IMR-90 (cell line): ENCODE measurements at regions not wholly inside any gene's neighbourhood (a gene's known extent, or its start where the extent isn't known, plus 50 kb on each side); places are given as distances from the start of the nearest gene placed in this dataset.

Experiments used
- ATAC-seq: fragments of 200-7000 bp; cut with Tn5 transposase; 2 replicates; pipeline ENCODE4 v1.9.1; 2020; ENCODE audit warnings: low read depth, mild to moderate bottlenecking, moderate library complexity
- BruUV-seq: library from RNA; stranded (reverse); fragments of 400-500 nt; replicated peaks from 2 replicates; lab custom pipeline; 2021; lab: Mats Ljungman, UMichigan
- CTCF ChIA-PET: fragments of 300-600 bp; formaldehyde crosslinking; extraction: SDS; loops from one replicate; lab custom pipeline; 2021; ENCODE audit warnings: antibody characterized with exemption; lab: Yijun Ruan, JAX
- POLR2A ChIA-PET: fragments of 300-600 bp; sonication (Branson Sonifier 250); formaldehyde crosslinking; loops from one replicate; lab custom pipeline; 2022; ENCODE audit warnings: antibody characterized with exemption; ENCODE audit not compliant: unreplicated experiment; lab: Charles Lee
- DNase-seq: peaks from one replicate; pipeline ENCODE4 v3.0.0; 2013
- H2AFZ ChIP-seq: replicated peaks from 2 replicates; pipeline ENCODE3; 2013; ENCODE audit warnings: low read length, mild to moderate bottlenecking; ENCODE audit not compliant: poor library complexity
- H2AK5ac ChIP-seq: 2 replicates; pipeline ENCODE4 v1.6.1; 2013; ENCODE audit warnings: low read depth, low read length, inconsistent platforms
- H2AK9ac ChIP-seq: replicated peaks from 2 replicates; pipeline ENCODE3; 2013; ENCODE audit warnings: mild to moderate bottlenecking, low read depth, low read length, moderate library complexity; ENCODE audit not compliant: poor library complexity
- H2BK120ac ChIP-seq: 2 replicates; pipeline ENCODE4 v1.6.1; 2013; ENCODE audit warnings: low read depth, low read length, inconsistent platforms
- H2BK15ac ChIP-seq: 3 replicates; pipeline ENCODE4 v1.6.1; 2013; ENCODE audit warnings: low read depth, low read length, inconsistent platforms
- H2BK20ac ChIP-seq: 2 replicates; pipeline ENCODE4 v1.6.1; 2013; ENCODE audit warnings: low read depth, mild to moderate bottlenecking, inconsistent platforms, low read length, moderate library complexity
- H2BK5ac ChIP-seq: 2 replicates; pipeline ENCODE4 v1.6.1; 2013; ENCODE audit warnings: mild to moderate bottlenecking, low read depth, low read length, inconsistent platforms; ENCODE audit not compliant: poor library complexity, severe bottlenecking
- H3K14ac ChIP-seq: replicated peaks from 2 replicates; pipeline ENCODE4 v1.6.1; 2013; ENCODE audit warnings: low read depth, low read length, inconsistent platforms
- H3K18ac ChIP-seq: 2 replicates; pipeline ENCODE4 v1.6.1; 2013; ENCODE audit warnings: low read depth, low read length, control low read depth
- H3K23ac ChIP-seq: 2 replicates; pipeline ENCODE4 v1.6.1; 2013; ENCODE audit warnings: low read depth, low read length, inconsistent platforms
- H3K27ac ChIP-seq: 2 replicates; pipeline ENCODE4 v1.5.1; 2013; ENCODE audit warnings: mild to moderate bottlenecking, control low read depth, low read length; ENCODE audit not compliant: insufficient read depth
- H3K27me3 ChIP-seq: 2 replicates; pipeline ENCODE4 v1.6.1; 2013; ENCODE audit warnings: low read length; ENCODE audit not compliant: control insufficient read depth, insufficient read depth
- H3K36me3 ChIP-seq: 2 replicates; pipeline ENCODE4 v1.6.1; 2013; ENCODE audit warnings: low read length, mixed read lengths; ENCODE audit not compliant: control insufficient read depth, insufficient read depth
- H3K4ac ChIP-seq: 2 replicates; pipeline ENCODE4 v1.6.1; 2013; ENCODE audit warnings: low read depth, low read length, inconsistent platforms
- H3K4me1 ChIP-seq: 2 replicates; pipeline ENCODE4 v1.6.1; 2013; ENCODE audit warnings: low read length, mixed read lengths; ENCODE audit not compliant: control insufficient read depth, insufficient read depth
- H3K4me2 ChIP-seq: 2 replicates; pipeline ENCODE4 v1.6.1; 2013; ENCODE audit warnings: low read depth, mild to moderate bottlenecking, control low read depth, low read length, moderate library complexity
- H3K4me3 ChIP-seq: 2 replicates; pipeline ENCODE4 v1.5.1; 2013; ENCODE audit warnings: low read depth, mild to moderate bottlenecking, control low read depth, low read length, moderate library complexity; ENCODE audit not compliant: insufficient read depth
- H3K56ac ChIP-seq: 2 replicates; pipeline ENCODE4 v1.6.1; 2013; ENCODE audit warnings: low read length, inconsistent platforms; ENCODE audit not compliant: insufficient read depth; ENCODE audit errors: extremely low read depth
- H3K79me1 ChIP-seq, 2 experiments: 2 replicates each; pipeline ENCODE4 v1.6.1; 2013; ENCODE audit warnings: low read length in 2 of 2, inconsistent platforms in 1 of 2, low read depth in 1 of 2
- H3K9ac ChIP-seq: 2 replicates; pipeline ENCODE4 v1.6.1; 2013; ENCODE audit warnings: low read depth, low read length, control low read depth
- H3K9me1 ChIP-seq: 2 replicates; pipeline ENCODE4 v1.6.1; 2013; ENCODE audit warnings: low read length, inconsistent platforms; ENCODE audit not compliant: insufficient read depth
- H3K9me3 ChIP-seq: 2 replicates; pipeline ENCODE4 v1.6.1; 2013; ENCODE audit warnings: low read length; ENCODE audit not compliant: control insufficient read depth, insufficient read depth
- H4K20me1 ChIP-seq: 2 replicates; pipeline ENCODE4 v1.6.1; 2013; ENCODE audit warnings: low read length, inconsistent platforms; ENCODE audit not compliant: insufficient read depth
- H4K5ac ChIP-seq: 2 replicates; pipeline ENCODE4 v1.6.1; 2013; ENCODE audit warnings: mild to moderate bottlenecking, low read depth, low read length, control low read depth
- H4K8ac ChIP-seq, 2 experiments: 2 replicates each; pipeline ENCODE4 v1.6.1; 2013; ENCODE audit warnings: low read depth in 2 of 2, low read length in 2 of 2, control low read depth in 1 of 2, inconsistent platforms in 1 of 2
- H4K91ac ChIP-seq: 2 replicates; pipeline ENCODE4 v1.6.1; 2013; ENCODE audit warnings: low read depth, low read length, inconsistent platforms; ENCODE audit not compliant: insufficient read depth
- BHLHE40 ChIP-seq: fragments of 150-350 bp; IDR thresholded peaks from 2 replicates; pipeline ENCODE4 v1.6.1; 2016; ENCODE audit warnings: mild to moderate bottlenecking, low read depth, low read length
- CEBPB ChIP-seq: IDR thresholded peaks from 2 replicates; pipeline ENCODE4 v1.6.1; 2012; ENCODE audit warnings: low read depth, low read length, improper control_type of control experiment
- ELK1 ChIP-seq: fragments of 150-350 bp; IDR thresholded peaks from 2 replicates; pipeline ENCODE4 v1.6.1; 2016; ENCODE audit warnings: low read depth, mild to moderate bottlenecking, low read length, moderate library complexity, borderline replicate concordance
- FOS ChIP-seq: fragments of 150-350 bp; IDR thresholded peaks from 2 replicates; pipeline ENCODE4 v1.6.1; 2016; ENCODE audit warnings: low read depth, low read length
- MAFK ChIP-seq: IDR thresholded peaks from 2 replicates; pipeline ENCODE4 v1.6.1; 2012; ENCODE audit warnings: low read depth, low read length, improper control_type of control experiment
- MAZ ChIP-seq: IDR thresholded peaks from 2 replicates; pipeline ENCODE4 v1.6.1; 2012; ENCODE audit warnings: low read depth, mild to moderate bottlenecking, low read length, improper control_type of control experiment, moderate library complexity, borderline replicate concordance
- MXI1 ChIP-seq: IDR thresholded peaks from 2 replicates; pipeline ENCODE4 v1.6.1; 2012; ENCODE audit warnings: low read depth, mild to moderate bottlenecking, low read length, moderate library complexity, borderline replicate concordance
- NFE2L2 ChIP-seq: fragments of 150-350 bp; IDR thresholded peaks from 2 replicates; pipeline ENCODE4 v1.6.1; 2016; ENCODE audit warnings: low read depth, mild to moderate bottlenecking, low read length
- POLR2A ChIP-seq: IDR thresholded peaks from 2 replicates; pipeline ENCODE4 v1.6.1; 2012; ENCODE audit warnings: mild to moderate bottlenecking, low read depth, low read length
- RAD21 ChIP-seq: IDR thresholded peaks from 2 replicates; pipeline ENCODE4 v1.6.1; 2012; ENCODE audit warnings: low read length, improper control_type of control experiment
- RCOR1 ChIP-seq: IDR thresholded peaks from 2 replicates; pipeline ENCODE4 v1.6.1; 2012; ENCODE audit warnings: mild to moderate bottlenecking, low read length, improper control_type of control experiment; ENCODE audit not compliant: insufficient replicate concordance
- RFX5 ChIP-seq: IDR thresholded peaks from 2 replicates; pipeline ENCODE4 v1.8.0; 2012; ENCODE audit warnings: low read depth, mild to moderate bottlenecking, low read length, moderate library complexity
- SMC3 ChIP-seq: fragments of 150-350 bp; IDR thresholded peaks from 2 replicates; pipeline ENCODE4 v1.6.1; 2016; ENCODE audit warnings: low read depth, mild to moderate bottlenecking, antibody characterized with exemption, low read length, moderate library complexity
- USF2 ChIP-seq: fragments of 150-350 bp; IDR thresholded peaks from 2 replicates; pipeline ENCODE4 v1.6.1; 2017; ENCODE audit warnings: mild to moderate bottlenecking, antibody characterized with exemption, low read length, low read depth
- WGBS, 2 experiments: methylation state at CpG; one replicate each; pipeline versions ENCODE4 v1.1.5 to v1.1.7; 2013; ENCODE audit warnings: missing lambda C conversion rate in 2 of 2; ENCODE audit not compliant: insufficient read length in 1 of 2; ENCODE audit errors: extremely low coverage in 2 of 2; 5-methylcytosine and 5-hydroxymethylcytosine counted together
- dilution Hi-C: fragments of 300-500 bp; cut with HindIII; formaldehyde crosslinking; loops from one replicate; pipeline ENCODE4 v1.14.3; 2018; ENCODE audit warnings: low sequenced_read_pairs; ENCODE audit not compliant: unreplicated experiment
- in situ Hi-C: fragments of 300-500 bp; cut with MboI; formaldehyde crosslinking; loops from 3 replicates; pipeline ENCODE4 v1.14.3; 2019; ENCODE audit warnings: low sequenced_read_pairs, inconsistent platforms, mixed read lengths
- intact Hi-C: fragments of 100-400 bp; cut with micrococcal nuclease; formaldehyde crosslinking; loops from 2 replicates; pipeline ENCODE4 v1.10.0; 2022

- Histone ChIP-seq H4K91ac (no peak overlapping the region), H3K4ac (no peak overlapping the region), H4K20me1 (no peaks in the 10 kb centered on the region), H4K5ac (no peak overlapping the region), H3K36me3 (no peaks in the 10 kb centered on the region), H3K4me2 (no peak overlapping the region), H2AFZ (no peak overlapping the region), H2BK20ac (no peak overlapping the region), H3K27me3 (no peaks in the 10 kb centered on the region), H3K14ac (no peak overlapping the region), H2AK5ac (no peak overlapping the region), H4K8ac (no peak overlapping the region), H3K9ac (no peak overlapping the region), H2BK15ac (no peak overlapping the region), H3K4me3 (no peak overlapping the region), H3K79me1 (no peaks in the 10 kb centered on the region), H2BK5ac (no peak overlapping the region), H2AK9ac (no peak overlapping the region), H3K9me1 (no peaks in the 10 kb centered on the region), H3K18ac (no peak overlapping the region), H3K27ac (no peak overlapping the region), H2BK120ac (no peak overlapping the region), H3K23ac (no peak overlapping the region), H3K9me3 (no peaks in the 10 kb centered on the region), H3K56ac (no peak overlapping the region), H3K4me1 (peaks cover 4% of the 10 kb centered on the region)
- TF ChIP-seq RCOR1 (no peak), MXI1 (no peak), BHLHE40 (no peak), FOS (no peak), MAFK (no peak), RFX5 (no peak), MAZ (no peak), USF2 (no peak), POLR2A (no peak), CEBPB (no peak), SMC3 (no peak), RAD21 (no peak), ELK1 (no peak), NFE2L2 (no peak)
- dilution Hi-C loops = no loop called here
- DNase-seq (peak; percentile 10), ATAC-seq (no peak)
- in situ Hi-C loops = no loop called here
- no CpG with 5 or more reads among the region's 5 CpGs for WGBS, 2 experiments
- BruUV-seq = no TSS peak
- CTCF ChIA-PET = no interaction called here
- intact Hi-C loops = no loop called here
- POLR2A ChIA-PET = no interaction called here
Measured at GRCh38 chr5:8958602-8959001, 587.3 kb downstream of the SEMA5A start.
